Suprapubic skin (tissue), 3 donors: ENCODE measurements at regions not wholly inside any gene's neighbourhood (a gene's known extent, or its start where the extent isn't known, plus 50 kb on each side); places are given as distances from the start of the nearest gene placed in this dataset.

ENCODE experiments used
- POLR2A ChIP-seq, 2 donors: fragments of 450-650 bp; IDR thresholded peaks; one replicate each; pipeline ENCODE4 v1.6.1; 2017; ENCODE audit warnings: antibody characterized with exemption in 2 of 2, mild to moderate bottlenecking in 2 of 2, moderate library complexity in 2 of 2
- TF ChIP-seq, protein P1 (sequence below), 2 donors: fragments of 200-600 bp in 1 of 2; fragments of 450-650 bp in 1 of 2; sonication (generic) in 1 of 2; IDR thresholded peaks; one replicate each; pipeline ENCODE4 v1.5.1; 2016 to 2019; ENCODE audit warnings: antibody characterized with exemption in 2 of 2, mild to moderate bottlenecking in 1 of 2, moderate library complexity in 1 of 2

DNA sequence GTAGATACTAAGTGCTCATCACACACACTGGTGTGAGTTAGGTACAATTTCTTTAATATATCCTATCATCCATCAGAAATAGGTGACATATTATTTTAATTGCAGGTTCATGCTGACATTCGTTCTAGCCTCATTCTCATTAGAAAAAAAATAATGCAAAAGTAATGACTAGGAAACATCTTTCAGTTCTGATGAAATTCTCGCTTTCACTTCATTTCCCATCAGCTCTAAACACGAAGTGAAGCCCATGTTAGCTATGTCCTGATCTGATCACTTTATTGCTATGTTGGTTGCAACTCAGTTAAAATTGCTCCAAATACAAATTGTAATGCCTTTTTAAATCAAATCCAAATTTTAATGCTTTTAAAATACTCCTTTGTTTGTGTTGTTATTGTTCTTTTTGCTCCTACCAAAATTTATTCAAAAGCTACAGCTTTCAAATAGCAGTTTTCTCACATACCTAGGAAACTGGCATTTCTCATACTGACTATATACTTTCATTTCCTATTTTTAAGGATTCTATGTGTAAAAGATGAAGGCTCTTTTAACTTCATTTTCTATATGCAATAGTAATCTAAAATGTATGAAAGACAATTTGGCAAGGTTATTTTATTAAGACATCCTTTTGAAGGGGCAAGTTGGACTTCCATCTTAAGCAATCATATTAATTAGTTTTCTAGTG, 1237.8 kb upstream of the ACO1 start:
- TF ChIP-seq, protein P1, sequence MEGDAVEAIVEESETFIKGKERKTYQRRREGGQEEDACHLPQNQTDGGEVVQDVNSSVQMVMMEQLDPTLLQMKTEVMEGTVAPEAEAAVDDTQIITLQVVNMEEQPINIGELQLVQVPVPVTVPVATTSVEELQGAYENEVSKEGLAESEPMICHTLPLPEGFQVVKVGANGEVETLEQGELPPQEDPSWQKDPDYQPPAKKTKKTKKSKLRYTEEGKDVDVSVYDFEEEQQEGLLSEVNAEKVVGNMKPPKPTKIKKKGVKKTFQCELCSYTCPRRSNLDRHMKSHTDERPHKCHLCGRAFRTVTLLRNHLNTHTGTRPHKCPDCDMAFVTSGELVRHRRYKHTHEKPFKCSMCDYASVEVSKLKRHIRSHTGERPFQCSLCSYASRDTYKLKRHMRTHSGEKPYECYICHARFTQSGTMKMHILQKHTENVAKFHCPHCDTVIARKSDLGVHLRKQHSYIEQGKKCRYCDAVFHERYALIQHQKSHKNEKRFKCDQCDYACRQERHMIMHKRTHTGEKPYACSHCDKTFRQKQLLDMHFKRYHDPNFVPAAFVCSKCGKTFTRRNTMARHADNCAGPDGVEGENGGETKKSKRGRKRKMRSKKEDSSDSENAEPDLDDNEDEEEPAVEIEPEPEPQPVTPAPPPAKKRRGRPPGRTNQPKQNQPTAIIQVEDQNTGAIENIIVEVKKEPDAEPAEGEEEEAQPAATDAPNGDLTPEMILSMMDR (IDR thresholded peaks at IDR 0.05) = no peak
- TF ChIP-seq POLR2A (IDR thresholded peaks at IDR 0.05) = no peak
